ENCODE measurements at regions not wholly inside any gene's neighbourhood (a gene's known extent, or its start where the extent isn't known, plus 50 kb on each side); places are given as distances from the start of the nearest gene placed in this dataset.

DNA sequence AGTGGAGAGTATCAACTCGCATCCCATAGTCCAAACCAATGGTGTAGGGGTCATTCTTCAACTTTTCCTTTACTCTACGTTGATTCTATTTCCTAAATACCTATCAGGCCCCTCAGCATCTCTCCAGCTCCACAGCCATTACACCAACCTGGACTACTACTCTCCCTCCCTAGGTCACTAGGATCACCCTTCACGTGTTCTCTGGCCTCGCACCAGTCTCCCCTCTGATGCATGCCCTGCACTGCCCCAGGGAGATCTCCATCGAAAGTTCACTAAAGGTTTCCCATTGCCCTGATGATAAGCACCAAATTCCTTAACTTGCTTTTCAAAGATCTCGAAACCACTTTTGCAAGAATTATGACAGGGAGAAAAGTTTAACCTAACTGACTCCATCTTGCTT is 421.5 kb downstream of the TSHZ3 start:
- TF ChIP-seq, protein P1, sequence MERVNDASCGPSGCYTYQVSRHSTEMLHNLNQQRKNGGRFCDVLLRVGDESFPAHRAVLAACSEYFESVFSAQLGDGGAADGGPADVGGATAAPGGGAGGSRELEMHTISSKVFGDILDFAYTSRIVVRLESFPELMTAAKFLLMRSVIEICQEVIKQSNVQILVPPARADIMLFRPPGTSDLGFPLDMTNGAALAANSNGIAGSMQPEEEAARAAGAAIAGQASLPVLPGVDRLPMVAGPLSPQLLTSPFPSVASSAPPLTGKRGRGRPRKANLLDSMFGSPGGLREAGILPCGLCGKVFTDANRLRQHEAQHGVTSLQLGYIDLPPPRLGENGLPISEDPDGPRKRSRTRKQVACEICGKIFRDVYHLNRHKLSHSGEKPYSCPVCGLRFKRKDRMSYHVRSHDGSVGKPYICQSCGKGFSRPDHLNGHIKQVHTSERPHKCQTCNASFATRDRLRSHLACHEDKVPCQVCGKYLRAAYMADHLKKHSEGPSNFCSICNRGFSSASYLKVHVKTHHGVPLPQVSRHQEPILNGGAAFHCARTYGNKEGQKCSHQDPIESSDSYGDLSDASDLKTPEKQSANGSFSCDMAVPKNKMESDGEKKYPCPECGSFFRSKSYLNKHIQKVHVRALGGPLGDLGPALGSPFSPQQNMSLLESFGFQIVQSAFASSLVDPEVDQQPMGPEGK (CRISPR knock-in tag; IDR thresholded peaks at IDR 0.05; ENCODE audit: borderline replicate concordance), result no peak
- TF ChIP-seq ZFP30 (CRISPR knock-in tag; IDR thresholded peaks at IDR 0.05) (no peak), CSDC2 (CRISPR knock-in tag; IDR thresholded peaks at IDR 0.05) (no peak), ZNF8 (CRISPR knock-in tag; IDR thresholded peaks at IDR 0.05) (no peak), ZFP3 (CRISPR knock-in tag; IDR thresholded peaks at IDR 0.05) (no peak)
- TF ChIP-seq, protein P2, sequence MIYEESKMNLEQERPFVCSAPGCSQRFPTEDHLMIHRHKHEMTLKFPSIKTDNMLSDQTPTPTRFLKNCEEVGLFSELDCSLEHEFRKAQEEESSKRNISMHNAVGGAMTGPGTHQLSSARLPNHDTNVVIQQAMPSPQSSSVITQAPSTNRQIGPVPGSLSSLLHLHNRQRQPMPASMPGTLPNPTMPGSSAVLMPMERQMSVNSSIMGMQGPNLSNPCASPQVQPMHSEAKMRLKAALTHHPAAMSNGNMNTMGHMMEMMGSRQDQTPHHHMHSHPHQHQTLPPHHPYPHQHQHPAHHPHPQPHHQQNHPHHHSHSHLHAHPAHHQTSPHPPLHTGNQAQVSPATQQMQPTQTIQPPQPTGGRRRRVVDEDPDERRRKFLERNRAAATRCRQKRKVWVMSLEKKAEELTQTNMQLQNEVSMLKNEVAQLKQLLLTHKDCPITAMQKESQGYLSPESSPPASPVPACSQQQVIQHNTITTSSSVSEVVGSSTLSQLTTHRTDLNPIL (CRISPR knock-in tag; IDR thresholded peaks at IDR 0.05; ENCODE audit: low read depth), result no peak
- TF ChIP-seq, protein P3, sequence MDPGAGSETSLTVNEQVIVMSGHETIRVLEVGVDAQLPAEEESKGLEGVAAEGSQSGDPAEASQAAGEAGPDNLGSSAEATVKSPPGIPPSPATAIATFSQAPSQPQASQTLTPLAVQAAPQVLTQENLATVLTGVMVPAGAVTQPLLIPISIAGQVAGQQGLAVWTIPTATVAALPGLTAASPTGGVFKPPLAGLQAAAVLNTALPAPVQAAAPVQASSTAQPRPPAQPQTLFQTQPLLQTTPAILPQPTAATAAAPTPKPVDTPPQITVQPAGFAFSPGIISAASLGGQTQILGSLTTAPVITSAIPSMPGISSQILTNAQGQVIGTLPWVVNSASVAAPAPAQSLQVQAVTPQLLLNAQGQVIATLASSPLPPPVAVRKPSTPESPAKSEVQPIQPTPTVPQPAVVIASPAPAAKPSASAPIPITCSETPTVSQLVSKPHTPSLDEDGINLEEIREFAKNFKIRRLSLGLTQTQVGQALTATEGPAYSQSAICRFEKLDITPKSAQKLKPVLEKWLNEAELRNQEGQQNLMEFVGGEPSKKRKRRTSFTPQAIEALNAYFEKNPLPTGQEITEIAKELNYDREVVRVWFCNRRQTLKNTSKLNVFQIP (CRISPR knock-in tag; IDR thresholded peaks at IDR 0.05; ENCODE audit: borderline replicate concordance, low read depth), result no peak
- TF ChIP-seq, protein P4, sequence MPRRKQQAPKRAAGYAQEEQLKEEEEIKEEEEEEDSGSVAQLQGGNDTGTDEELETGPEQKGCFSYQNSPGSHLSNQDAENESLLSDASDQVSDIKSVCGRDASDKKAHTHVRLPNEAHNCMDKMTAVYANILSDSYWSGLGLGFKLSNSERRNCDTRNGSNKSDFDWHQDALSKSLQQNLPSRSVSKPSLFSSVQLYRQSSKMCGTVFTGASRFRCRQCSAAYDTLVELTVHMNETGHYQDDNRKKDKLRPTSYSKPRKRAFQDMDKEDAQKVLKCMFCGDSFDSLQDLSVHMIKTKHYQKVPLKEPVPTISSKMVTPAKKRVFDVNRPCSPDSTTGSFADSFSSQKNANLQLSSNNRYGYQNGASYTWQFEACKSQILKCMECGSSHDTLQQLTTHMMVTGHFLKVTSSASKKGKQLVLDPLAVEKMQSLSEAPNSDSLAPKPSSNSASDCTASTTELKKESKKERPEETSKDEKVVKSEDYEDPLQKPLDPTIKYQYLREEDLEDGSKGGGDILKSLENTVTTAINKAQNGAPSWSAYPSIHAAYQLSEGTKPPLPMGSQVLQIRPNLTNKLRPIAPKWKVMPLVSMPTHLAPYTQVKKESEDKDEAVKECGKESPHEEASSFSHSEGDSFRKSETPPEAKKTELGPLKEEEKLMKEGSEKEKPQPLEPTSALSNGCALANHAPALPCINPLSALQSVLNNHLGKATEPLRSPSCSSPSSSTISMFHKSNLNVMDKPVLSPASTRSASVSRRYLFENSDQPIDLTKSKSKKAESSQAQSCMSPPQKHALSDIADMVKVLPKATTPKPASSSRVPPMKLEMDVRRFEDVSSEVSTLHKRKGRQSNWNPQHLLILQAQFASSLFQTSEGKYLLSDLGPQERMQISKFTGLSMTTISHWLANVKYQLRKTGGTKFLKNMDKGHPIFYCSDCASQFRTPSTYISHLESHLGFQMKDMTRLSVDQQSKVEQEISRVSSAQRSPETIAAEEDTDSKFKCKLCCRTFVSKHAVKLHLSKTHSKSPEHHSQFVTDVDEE (CRISPR knock-in tag; IDR thresholded peaks at IDR 0.05), result no peak

Data from SK-N-SH treated with all-trans-retinoic acid at 6 μM for 48 hours (cell line).